ENCODE measurements at regions not wholly inside any gene's neighbourhood (a gene's known extent, or its start where the extent isn't known, plus 50 kb on each side); places are given as distances from the start of the nearest gene placed in this dataset.

DNA sequence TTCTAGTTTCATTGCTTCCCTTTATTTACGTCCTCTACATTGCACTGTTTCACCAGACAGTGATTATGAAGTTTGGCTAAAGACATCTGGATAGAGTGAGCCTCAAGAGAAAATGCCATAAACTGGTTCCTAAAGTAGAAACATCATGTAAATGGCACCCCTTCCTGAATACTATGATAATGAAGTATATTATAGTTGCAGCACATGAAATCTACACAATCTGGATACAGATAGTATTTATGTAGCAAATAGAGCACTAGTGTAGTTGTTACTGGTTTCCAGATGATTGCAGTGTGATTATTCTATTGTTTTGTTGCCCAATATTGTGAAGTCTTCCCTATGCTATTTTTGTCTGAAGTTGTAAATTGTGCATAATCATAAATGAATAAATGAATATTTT is 2786.9 kb upstream of the PCDH20 start:
- TF ChIP-seq EZH2 (IDR thresholded peaks at IDR 0.05; ENCODE audit: insufficient read depth, low read length): no peak
- TF ChIP-seq, protein P1, sequence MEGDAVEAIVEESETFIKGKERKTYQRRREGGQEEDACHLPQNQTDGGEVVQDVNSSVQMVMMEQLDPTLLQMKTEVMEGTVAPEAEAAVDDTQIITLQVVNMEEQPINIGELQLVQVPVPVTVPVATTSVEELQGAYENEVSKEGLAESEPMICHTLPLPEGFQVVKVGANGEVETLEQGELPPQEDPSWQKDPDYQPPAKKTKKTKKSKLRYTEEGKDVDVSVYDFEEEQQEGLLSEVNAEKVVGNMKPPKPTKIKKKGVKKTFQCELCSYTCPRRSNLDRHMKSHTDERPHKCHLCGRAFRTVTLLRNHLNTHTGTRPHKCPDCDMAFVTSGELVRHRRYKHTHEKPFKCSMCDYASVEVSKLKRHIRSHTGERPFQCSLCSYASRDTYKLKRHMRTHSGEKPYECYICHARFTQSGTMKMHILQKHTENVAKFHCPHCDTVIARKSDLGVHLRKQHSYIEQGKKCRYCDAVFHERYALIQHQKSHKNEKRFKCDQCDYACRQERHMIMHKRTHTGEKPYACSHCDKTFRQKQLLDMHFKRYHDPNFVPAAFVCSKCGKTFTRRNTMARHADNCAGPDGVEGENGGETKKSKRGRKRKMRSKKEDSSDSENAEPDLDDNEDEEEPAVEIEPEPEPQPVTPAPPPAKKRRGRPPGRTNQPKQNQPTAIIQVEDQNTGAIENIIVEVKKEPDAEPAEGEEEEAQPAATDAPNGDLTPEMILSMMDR (IDR thresholded peaks at IDR 0.05; ENCODE audit: insufficient read depth, low read depth, low read length): no peak
- no peaks in the 10 kb centered on the region for H3K36me3 ChIP-seq (ENCODE audit: insufficient read depth, low read length)
- FAIRE-seq (no peak), DNase-seq (ENCODE audit: low read depth) (no peak)
- peaks cover 5% of the 10 kb centered on the region for H3K9me3 ChIP-seq (ENCODE audit: insufficient read depth, low read depth, low read length)
- H3K27me3 ChIP-seq (ENCODE audit: insufficient read depth, low read length): no peaks in the 10 kb centered on the region
- H3K9ac ChIP-seq (ENCODE audit: low read length): no peak overlapping the region
- H3K4me1 ChIP-seq (ENCODE audit: insufficient read depth, low read length): no peaks in the 10 kb centered on the region
- no peak overlapping the region for H3K27ac ChIP-seq (ENCODE audit: low read depth, low read length)
- Mint-ChIP-seq H3K4me3 (ENCODE audit: unreplicated experiment) (no peak overlapping the region), H3K27me3 (ENCODE audit: low read depth, unreplicated experiment) (no peaks in the 10 kb centered on the region), H3K9me3 (ENCODE audit: unreplicated experiment) (no peaks in the 10 kb centered on the region), H3K27ac (ENCODE audit: unreplicated experiment) (no peak overlapping the region), H3K36me3 (ENCODE audit: low read depth, unreplicated experiment) (no peaks in the 10 kb centered on the region), H3K4me1 (ENCODE audit: low read depth, unreplicated experiment) (no peaks in the 10 kb centered on the region)
- no peaks in the 10 kb centered on the region for H4K20me1 ChIP-seq (ENCODE audit: insufficient read depth, low read length)
- no peak overlapping the region for H2AFZ ChIP-seq (ENCODE audit: low read depth, low read length)
- H3K79me2 ChIP-seq (ENCODE audit: insufficient read depth, low read length): no peaks in the 10 kb centered on the region
- H3K4me2 ChIP-seq (ENCODE audit: low read length): no peak overlapping the region
- no peak overlapping the region for H3K4me3 ChIP-seq (ENCODE audit: insufficient read depth, low read depth, low read length)

DNA sequence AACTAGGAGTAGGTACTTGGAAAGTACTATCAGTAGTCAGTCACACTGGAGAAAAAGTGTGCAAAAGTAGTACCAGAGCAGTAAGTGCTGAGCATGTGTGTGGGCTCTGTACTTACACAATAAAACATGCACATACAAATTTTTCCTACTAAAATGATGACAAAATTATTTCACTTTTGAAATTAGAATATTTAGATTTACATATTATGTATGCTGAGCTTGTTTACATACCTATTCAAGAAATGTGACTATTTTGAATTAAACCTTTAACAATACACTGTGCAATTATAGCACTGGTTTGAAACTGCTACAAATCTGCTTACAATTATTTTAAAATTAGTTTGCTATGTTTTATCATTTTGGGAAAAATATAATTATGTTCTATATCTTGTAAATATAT is 2781.6 kb upstream of the PCDH20 start:
- H3K9me3 ChIP-seq (ENCODE audit: insufficient read depth, low read depth, low read length): no peaks in the 10 kb centered on the region
- Mint-ChIP-seq H3K9me3 (ENCODE audit: unreplicated experiment) (peaks cover 2% of the 10 kb centered on the region), H3K4me1 (ENCODE audit: low read depth, unreplicated experiment) (no peaks in the 10 kb centered on the region), H3K27ac (ENCODE audit: unreplicated experiment) (no peak overlapping the region), H3K4me3 (ENCODE audit: unreplicated experiment) (no peak overlapping the region), H3K36me3 (ENCODE audit: low read depth, unreplicated experiment) (no peaks in the 10 kb centered on the region), H3K27me3 (ENCODE audit: low read depth, unreplicated experiment) (no peaks in the 10 kb centered on the region)
- H2AFZ ChIP-seq (ENCODE audit: low read depth, low read length): no peak overlapping the region
- TF ChIP-seq, protein P1 (IDR thresholded peaks at IDR 0.05; ENCODE audit: insufficient read depth, low read depth, low read length): no peak
- TF ChIP-seq EZH2 (IDR thresholded peaks at IDR 0.05; ENCODE audit: insufficient read depth, low read length): no peak
- no peak overlapping the region for H3K4me3 ChIP-seq (ENCODE audit: insufficient read depth, low read depth, low read length)
- H3K36me3 ChIP-seq (ENCODE audit: insufficient read depth, low read length): no peaks in the 10 kb centered on the region
- H3K9ac ChIP-seq (ENCODE audit: low read length): no peak overlapping the region
- no peak overlapping the region for H3K27ac ChIP-seq (ENCODE audit: low read depth, low read length)
- H3K4me1 ChIP-seq (ENCODE audit: insufficient read depth, low read length): no peaks in the 10 kb centered on the region
- DNase-seq (ENCODE audit: low read depth): no peak
- H3K4me2 ChIP-seq (ENCODE audit: low read length): no peak overlapping the region
- no peaks in the 10 kb centered on the region for H4K20me1 ChIP-seq (ENCODE audit: insufficient read depth, low read length)
- FAIRE-seq: no peak
- no peaks in the 10 kb centered on the region for H3K79me2 ChIP-seq (ENCODE audit: insufficient read depth, low read length)
- H3K27me3 ChIP-seq (ENCODE audit: insufficient read depth, low read length): no peaks in the 10 kb centered on the region

DNA sequence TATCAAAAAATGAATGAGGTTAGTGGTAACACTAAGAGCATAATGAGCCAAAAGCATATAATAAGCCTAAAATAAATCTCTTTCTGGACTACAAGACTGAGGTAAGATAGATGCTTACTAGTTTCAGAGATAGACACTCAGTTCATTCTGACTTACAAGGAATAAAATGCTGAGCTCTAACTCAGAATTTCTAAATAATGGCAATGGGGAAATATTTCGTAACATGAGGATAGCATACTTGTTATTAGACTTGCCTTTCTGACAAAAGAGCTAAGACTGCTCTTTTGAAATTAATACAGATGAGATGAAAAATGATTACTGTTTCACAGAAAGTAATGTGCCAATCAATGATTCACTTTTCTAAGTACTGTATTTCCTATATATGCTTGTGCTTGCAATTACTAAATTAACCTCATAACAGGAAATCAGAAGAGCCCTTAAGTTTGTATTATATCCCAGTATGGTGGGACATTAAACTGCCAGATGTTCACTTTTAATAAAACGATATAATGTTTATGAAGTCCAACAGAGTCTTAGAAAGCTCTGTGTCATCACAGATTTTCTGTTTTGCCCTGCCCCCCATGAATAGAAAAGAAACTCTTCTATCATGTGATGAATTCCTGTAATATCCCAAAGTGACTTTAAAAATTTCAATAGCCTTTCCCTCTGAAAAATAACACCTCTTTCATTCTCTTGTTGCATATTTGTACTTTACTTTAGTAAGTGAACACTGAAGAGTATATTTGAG is 2771.0 kb upstream of the PCDH20 start:
- Histone ChIP-seq H3K9ac (ENCODE audit: low read length) (no peak overlapping the region), H3K79me2 (ENCODE audit: insufficient read depth, low read length) (no peaks in the 10 kb centered on the region), H3K27me3 (ENCODE audit: insufficient read depth, low read length) (no peaks in the 10 kb centered on the region), H2AFZ (ENCODE audit: low read depth, low read length) (no peak overlapping the region), H3K9me3 (ENCODE audit: insufficient read depth, low read depth, low read length) (no peaks in the 10 kb centered on the region), H3K4me3 (ENCODE audit: insufficient read depth, low read depth, low read length) (no peak overlapping the region), H3K4me2 (ENCODE audit: low read length) (no peak overlapping the region), H3K36me3 (ENCODE audit: insufficient read depth, low read length) (no peaks in the 10 kb centered on the region), H3K27ac (ENCODE audit: low read depth, low read length) (no peak overlapping the region), H4K20me1 (ENCODE audit: insufficient read depth, low read length) (no peaks in the 10 kb centered on the region), H3K4me1 (ENCODE audit: insufficient read depth, low read length) (no peaks in the 10 kb centered on the region)
- DNase-seq (ENCODE audit: low read depth) (no peak), FAIRE-seq (no peak)
- H3K27ac Mint-ChIP-seq (ENCODE audit: unreplicated experiment): no peak overlapping the region
- TF ChIP-seq EZH2 (IDR thresholded peaks at IDR 0.05; ENCODE audit: insufficient read depth, low read length): no peak
- TF ChIP-seq, protein P1 (IDR thresholded peaks at IDR 0.05; ENCODE audit: insufficient read depth, low read depth, low read length): no peak
- peaks cover 2% of the 10 kb centered on the region for H3K27me3 Mint-ChIP-seq (ENCODE audit: low read depth, unreplicated experiment)
- no peak overlapping the region for H3K4me3 Mint-ChIP-seq (ENCODE audit: unreplicated experiment)
- H3K9me3 Mint-ChIP-seq (ENCODE audit: unreplicated experiment): no peaks in the 10 kb centered on the region
- no peaks in the 10 kb centered on the region for H3K36me3 Mint-ChIP-seq (ENCODE audit: low read depth, unreplicated experiment)
- H3K4me1 Mint-ChIP-seq (ENCODE audit: low read depth, unreplicated experiment): no peaks in the 10 kb centered on the region

Measured in astrocyte (in vitro differentiated cells and primary cell).